ENCODE measurements at regions not wholly inside any gene's neighbourhood (a gene's known extent, or its start where the extent isn't known, plus 50 kb on each side); places are given as distances from the start of the nearest gene placed in this dataset.
A peak's percentile ranks its signal among the peaks of the same experiment; 100 is the strongest.

DNA sequence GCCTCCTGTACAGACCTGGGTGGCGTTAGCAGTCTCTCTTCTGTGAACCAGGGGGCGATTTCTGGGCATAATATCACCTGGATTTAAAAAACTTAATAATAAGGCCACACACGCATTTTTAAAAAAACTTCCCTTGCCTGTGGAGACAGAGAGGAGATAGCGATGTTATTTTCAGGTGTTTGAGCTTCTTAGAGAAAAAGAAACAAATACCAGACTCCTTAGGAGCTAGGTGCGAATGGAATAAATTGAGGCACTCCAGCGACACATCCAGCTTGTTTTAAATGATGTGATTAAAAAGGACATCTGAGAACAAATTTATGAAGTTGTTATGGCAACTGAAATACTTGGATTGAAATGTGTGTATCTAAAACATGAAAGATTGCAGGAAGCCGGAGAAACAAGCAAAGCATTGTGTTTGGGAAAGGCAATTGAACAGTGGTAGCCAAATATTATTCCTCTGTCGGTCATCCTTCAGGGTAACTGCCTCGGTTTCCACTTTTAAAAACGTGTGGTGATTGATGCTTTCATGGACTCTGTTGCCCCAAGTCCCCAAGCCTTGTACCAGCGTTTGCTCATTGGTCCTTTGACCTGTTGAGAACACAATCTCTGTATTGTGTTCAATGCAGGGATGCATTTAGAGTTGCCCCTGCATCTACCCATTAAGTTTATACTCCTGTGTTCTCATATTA lies 158.7 kb downstream of the TM9SF2 start:
- DNase-seq: no peak

DNA sequence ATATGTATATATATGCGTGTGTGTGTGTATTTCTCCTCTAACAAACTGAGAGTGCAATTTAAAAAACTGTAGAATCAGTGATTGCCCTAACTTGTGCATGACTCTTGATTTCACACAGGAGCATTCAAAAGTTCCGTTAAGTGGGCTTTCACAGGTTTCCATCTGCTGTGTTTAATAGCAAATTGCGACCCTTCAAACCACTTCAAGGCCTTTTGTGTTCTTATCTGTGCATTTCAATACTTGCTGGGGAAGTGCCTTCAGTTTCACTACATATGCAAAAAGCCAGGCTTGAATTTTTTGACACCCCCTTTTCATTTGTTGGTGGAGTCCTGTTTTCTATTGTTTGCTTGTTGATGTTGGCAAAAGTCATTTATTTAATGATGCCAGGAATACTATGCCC lies 158.0 kb downstream of the TM9SF2 start:
- DNase-seq: no peak

DNA sequence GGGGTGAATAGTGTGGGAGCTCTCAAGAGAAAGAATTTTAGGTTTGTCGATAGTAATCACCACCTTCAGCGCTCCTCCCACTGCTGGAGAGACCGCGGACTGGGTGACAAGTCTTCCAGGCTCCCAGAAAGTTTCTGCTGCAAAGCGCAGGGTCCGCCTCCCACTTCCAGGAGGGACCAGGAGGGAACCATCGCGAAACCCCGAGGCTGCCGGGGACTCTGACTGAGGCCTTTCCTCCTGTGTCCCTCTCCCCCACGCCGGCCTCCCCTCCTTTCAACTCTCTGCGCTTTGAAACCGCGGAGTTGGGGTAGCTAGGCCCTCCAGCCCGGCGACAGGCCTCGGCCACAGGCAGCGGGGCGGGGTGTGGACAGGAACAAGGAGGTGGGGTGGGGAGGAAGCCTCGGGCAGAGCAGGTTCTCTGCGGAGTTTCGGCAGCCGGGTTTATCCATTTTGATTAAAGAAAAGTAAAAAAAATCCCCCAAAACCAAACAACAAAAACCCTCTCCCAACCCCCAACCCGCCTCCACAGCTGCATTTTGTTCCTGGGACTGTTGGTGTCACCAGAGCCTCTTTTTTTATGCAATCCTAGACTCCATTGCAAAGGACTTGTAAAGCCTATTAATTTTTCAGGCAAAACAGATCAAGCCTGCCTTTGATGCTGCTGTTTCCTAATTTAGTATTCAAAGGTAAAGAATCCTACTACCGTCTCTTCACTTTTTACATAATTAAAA lies 157.2 kb downstream of the TM9SF2 start:
- peak; percentile 59 for DNase-seq

DNA sequence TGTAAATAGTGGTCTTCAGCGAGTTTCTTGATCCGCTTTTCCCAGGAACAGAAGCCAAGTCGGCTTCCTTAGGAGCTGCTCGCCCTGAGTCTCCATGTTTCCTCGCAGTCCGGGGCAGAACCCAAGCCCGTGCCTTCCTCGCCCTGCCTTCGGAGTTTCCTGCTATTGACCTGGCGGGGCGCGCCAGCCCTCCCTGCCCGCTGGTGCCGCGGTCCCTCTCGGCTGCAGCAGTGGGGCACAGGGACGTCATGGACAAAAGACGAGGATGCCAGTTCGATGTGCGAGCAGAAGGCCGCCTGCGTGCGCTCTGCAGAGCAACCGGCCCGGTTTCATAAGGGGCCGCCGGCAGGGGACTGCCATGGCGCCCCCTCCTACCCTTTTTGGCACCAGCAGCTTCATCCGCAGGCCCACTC lies 156.6 kb downstream of the TM9SF2 start:
- peak; percentile 43 for DNase-seq

DNA sequence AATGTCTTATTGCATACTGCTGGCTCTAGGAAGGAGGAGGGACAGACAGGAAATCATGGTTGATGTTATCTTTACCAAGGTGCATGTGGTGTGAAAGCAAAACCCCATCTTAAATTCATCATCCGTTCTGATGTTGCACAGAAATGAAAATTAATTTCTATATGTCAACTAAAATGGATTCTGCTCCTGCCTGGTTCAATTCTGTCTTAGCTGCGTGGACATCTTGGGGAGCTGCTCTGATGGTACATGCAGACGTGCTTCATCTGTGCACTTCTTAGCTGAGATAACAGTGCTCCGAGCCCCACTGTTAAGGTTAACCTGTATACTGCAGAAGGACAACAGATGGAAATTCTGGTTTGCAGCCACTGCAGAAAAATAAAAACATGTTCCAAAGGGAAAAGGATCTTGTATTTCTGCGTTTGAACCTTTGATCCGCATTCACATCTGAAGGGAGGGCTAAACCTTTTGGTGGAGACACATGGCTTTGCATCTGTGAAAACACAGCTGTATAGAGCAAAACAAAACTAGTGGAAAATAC lies 155.6 kb downstream of the TM9SF2 start:
- DNase-seq: no peak

DNA sequence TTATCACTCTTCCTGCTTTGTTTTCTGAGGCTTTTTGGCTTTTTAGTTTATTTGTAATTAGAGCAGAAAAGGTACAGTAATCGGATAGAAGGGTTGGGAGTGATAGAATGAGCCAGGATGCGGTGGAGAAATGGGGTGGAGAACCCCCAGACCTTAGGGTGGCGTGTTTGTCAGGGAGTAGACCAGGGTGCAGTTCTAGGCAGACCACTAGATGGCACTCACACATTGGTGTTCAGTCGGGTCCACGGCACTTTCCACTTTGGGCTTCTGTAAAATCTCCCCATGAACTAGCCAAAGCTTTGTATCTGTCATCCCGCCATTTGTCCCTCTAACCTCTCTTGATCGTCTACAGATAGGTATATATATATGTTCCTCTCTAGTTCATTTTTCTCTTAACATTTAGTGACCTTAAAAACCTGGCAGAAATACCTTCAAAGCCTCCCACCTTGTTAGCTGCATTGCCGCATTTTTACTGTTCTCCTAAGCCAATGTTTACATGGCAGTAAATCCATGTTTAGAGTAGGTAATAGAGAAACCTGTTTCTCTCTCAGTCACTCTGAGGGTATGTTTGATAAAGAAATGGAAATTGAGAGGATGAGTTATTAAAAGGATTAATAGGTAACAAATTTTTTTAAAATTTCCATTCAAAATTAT lies 154.9 kb downstream of the TM9SF2 start:
- peak; percentile 70 for DNase-seq

DNA sequence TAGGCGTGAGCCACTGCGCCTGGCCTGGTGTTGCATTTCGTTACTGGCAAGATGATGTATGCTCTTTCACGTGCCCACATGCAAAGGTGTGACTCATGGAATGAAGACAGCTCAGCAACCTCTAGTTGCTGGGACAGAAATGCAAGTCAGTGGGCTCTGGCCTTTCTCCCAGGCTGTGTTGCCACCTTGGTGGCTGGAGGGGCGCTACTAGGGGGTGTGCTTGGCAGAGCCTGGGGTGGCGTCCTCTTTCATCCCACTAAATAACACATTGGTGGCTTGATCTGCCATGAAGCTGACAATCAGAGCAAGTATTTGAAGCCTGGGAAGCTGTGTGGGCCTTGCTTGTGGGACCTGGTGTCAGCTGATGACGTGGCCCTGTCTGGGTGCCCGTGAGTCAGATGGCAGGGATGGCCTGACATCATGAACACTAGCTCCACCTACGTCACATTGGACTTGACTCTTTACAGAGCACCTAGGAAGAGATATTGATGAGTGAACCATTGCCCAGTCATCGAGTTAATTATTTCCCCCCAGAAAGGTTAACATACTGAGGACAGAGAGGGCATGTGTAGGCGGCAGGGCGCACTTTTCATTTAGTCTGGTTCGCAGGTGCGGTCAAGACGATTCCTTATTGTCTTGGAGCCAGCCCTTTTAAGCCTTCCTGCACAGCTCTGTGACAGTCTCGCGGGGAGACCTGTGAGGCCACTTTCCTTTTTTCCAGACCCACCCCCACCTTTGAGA lies 154.2 kb downstream of the TM9SF2 start:
- DNase-seq: no peak

DNA sequence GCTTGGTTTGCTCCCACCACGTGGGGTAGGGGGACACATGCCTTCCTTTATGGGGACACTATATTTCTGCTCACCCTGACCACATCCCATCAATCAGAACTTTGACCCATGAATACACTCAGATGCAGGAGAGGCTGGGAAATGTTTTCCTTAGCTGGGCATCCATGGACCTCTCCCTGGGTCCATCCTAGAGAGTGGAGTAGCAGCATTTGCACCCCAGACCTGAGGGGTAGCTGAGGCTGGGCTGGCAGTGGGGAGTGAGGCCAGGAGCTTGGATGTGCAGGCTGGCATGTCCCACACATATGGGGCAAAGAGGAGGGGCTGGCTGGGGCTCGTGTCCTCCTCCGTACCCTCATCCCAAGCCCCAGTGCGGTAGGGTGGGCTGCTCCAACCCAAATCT lies 152.8 kb downstream of the TM9SF2 start:
- no peak for DNase-seq

DNA sequence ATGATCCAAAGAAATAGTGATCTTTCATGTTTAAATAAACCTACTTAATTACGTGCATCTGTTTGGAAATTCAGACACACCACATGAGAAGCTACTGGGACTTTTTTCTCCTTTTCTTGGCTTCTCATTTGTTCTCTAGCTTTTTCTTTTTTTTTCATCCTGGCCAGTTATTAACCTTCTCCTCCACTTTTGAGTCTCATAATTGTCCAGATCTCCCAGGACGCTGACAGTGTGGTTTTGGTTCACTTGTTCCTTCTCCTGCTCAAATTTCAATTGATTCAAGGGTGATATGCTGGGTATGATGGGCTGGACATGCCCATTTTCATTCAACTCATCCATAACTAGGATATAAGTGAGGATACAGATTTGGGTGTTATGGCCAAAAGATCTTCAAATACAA lies 152.3 kb downstream of the TM9SF2 start:
- DNase-seq: no peak

DNA sequence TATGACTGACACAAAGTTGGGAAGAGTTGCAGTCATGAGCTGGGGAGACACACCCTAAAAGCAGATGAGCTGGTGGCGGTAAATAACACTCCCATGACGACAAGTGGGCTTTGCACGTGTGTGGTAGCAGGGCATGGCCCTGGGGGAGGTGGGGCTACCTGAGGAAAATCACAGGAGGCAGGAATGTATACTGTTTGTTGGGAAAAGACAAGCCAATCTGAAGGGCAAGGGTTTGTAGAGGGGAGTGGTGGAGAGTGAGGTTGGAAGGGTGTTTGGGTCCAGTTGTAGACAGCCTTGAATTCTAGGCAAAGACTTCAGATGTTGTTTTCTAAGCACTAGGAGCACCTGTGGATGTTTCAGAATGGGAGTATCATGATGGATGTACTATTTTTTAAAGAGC lies 151.6 kb downstream of the TM9SF2 start:
- no peak for DNase-seq

DNA sequence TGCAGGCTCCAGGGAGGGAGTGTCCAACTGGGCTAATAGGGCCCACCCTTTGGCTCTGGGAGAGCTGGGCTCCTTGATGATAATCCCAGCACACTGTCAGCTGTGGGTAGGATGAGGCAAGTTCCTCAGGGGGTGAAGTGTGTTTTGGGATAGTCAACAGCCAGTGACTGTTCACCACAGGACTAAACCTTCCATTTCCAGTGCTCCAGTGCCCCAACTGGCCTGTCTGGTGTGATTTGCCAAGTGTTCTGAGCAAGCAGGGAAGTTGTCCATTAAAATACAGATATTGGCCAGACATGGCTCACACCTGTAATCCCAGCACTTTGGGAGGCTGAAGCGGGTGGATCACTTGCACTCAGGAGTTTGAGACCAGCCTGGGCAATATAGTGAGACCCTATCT lies 150.9 kb downstream of the TM9SF2 start:
- no peak for DNase-seq

DNA sequence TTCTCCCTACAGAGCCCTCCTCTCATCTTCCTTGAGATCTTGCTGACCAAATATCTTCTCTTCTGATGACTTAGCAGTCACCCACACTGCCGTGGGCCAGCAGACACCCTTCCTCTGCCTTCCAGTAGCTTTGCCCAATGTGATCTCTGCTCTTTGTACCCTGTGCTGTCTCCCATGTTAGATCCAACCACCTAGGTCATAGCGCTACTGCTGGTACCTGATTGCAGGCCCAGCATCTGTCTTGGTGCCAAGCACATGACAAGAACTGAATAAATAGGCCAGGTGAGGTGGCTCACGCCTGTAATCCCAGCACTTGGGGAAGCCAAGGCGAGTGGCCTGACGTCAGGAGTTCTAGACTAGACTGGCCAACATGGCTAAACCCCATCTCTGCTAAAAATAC lies 149.7 kb downstream of the TM9SF2 start:
- no peak for DNase-seq

DNA sequence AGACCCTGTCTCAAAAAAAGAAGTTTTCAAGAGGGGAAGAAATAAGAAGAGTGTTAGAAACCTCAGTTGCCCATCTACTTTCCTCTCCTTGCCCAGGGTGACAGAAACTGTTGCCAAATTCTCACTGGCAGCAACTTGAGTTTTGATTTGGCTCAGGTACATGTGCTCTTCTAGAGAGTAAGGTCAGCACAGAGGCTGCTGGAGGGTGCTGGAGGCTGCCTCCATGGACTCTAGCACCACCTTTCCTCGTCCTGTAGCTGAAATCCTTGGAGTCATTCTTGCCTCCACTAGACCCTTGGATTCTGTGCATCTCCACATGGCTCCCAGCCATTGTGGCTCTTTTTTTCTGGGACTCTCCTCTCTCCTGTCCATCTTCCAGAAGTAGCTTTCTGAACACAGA lies 149.1 kb downstream of the TM9SF2 start:
- no peak for DNase-seq

DNA sequence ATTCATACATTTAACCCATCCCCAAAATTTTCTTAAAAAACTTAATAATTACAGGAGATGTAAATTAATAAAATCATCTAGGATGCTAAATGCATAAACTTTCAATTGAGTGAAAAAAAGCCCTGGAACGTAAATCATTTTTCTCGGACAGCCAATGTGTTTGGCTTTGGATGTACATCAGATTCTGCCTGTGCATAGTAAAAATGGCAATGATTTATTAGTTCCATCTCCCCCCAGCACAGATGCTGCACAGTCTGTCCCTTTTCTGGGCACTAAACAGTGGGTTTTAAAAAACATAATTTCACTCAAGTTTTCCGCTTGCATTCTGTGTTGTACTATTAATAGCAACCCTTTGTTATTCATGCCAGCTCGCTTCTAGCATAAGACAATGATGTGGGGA lies 147.7 kb downstream of the TM9SF2 start:
- DNase-seq: no peak

DNA sequence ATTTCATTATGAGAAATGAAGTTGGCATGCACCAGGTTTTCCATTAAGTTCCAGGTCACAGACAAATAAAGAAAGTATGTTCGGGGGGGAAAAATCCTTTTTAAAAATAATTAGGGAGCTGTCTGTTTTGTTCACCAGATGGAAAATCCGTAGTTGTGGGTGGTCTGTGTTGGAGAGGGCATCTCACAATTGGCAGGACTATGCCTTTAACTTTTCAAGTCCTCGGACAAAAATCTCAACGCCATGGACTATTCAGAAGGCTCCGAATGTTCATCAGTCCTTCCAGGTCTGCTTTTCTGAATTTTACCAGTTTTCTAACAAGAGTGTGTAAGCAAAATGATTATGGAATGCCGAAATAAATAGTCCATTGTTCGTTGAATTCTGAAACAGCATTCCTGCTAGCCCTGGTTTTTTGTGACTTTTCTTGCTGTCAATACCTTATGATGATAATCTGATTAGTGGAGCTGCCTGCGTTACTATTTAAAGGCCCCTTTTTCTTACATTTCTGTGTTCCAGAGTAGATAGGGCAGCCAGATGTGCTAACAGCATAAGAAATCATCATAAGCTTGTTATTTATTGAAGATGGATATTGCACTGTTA lies 146.9 kb downstream of the TM9SF2 start:
- no peak for DNase-seq

DNA sequence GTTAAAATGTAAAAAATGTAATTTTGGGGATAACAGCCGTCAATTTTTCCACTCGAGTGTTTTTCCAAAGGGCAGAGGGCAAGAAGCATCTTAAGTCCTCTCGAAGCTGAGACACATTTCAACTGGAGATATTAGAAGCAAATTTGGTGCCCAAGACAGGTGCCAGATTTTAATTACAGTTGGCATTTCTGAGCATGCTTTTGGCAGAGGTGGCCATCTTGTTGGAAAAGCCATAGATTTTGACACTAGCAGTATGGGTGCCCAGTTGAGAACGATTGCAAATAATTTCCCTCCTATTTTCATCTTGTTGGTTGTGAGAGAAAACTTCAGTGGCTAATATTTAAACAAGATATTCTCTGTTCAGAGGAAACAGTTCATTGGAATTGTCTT lies 146.3 kb downstream of the TM9SF2 start:
- DNase-seq: no peak

DNA sequence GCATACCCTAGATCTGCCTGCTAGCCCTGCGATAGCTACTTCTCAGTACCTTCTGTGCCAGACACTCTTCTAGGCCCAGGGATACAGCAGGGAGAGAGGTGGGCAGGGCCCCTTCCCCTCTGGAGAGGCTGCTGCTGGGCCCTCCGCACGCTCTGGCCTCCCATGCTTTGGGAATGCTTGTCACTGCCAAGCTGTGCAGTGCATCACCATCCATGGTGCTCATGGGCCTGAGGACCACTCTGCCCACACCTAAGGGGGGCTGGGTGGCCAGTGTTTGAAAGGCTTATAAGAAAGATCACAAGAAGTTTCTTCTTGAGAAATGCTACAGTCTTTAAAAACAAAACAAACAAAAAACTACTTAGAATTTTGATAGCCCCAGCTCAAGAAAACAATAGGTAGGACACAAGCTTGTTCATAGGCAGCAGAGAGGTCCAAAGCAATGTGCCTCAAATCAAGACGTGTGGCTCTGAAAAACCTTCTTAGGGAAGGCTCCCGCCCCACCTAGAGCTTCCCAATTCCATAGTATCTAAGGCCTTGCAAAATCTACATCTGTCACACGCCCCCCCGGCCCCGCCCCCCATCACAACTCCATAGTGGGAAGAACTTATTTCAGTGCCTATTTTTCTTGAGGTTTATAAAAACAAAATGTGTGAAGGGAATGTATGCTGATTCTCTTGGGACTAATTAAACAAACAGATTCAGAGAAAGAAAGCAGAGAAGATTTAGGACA lies 145.8 kb downstream of the TM9SF2 start:
- DNase-seq: no peak

DNA sequence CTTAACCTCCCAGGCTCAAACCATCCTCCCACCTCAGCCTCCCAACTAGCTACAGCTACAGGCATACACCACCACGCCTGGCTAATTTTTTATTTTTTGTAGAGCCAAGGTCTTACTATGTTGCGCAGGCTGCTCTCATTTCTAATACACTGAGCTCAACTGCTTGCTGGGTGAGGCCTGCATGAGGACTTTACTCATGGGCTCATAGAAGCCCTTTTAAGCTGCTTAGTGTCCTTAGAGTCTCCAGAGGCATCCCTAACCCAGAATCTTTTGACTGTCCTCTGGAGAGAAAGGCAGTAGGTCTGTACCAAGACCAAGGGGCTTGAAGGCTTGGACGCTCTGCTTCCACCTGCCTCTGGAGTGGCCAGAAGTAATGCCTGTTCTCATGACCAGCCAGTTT lies 141.6 kb downstream of the TM9SF2 start:
- no peak for DNase-seq

DNA sequence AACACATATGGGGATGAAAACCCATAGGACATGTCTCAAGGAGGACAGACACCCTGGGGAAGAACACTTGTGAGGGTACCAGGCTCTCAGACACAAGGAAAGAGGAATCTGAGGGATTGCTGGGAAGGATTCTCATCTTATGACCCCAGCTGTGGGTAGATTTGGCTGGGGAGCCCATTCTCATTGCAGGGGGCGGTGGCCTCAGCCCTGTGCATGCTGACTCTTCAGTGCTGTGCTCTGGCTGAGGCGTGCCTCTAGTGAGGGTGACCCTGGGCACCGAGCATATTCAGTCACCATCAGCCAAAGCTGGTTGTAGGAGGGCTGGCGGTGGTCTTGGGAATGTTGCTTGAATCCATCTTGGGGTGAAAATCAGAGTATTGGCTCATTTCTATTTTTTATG lies 140.7 kb downstream of the TM9SF2 start:
- DNase-seq: no peak

DNA sequence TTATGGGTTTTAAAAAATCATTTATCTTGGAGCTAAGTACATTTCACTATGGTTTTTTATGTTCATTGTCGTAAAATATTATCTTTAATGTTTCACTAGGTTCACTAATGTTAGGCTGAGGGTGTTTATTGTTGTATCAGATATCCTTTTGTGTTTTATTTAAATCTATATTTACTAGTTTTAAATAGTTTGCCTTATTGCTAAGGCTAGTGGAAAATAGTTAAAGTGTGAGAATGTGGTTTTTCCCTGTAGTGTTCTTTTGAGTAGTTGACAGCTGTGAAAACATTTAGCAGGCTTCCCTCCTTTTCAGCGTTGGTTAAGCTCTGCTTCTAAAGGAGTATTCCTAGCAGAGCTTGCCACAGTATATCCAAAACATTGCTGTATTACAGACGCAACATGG lies 139.0 kb downstream of the TM9SF2 start:
- no peak for DNase-seq

DNA sequence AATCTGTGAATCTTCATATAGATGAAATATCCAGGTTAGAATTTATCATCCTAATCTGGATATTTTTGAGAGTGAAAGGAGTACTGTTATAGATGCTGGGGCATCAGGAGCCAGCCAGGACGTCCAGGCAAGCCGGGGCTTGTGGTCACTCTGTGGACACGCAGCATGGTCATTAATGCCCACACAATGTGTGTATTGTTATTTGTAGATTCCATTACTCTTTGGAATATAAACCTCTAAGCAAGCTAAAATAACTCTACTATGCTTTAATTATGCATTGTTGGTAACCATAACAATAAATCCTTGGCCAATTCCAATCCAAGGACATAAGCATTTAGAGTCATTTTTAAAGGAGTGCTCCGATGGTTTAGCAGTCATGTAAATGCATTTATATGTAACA lies 137.9 kb downstream of the TM9SF2 start:
- DNase-seq: no peak

Data from hindlimb muscle (tissue), 1 donor.